HG03378 (cell line): ENCODE measurements at regions not wholly inside any gene's neighbourhood (a gene's known extent, or its start where the extent isn't known, plus 50 kb on each side); places are given as distances from the start of the nearest gene placed in this dataset.

Experiments used
- ATAC-seq: cut with Tn5 transposase; IDR thresholded peaks from one replicate; pipeline ENCODE4 v1.9.1; 2021; ENCODE audit warnings: mild to moderate bottlenecking, moderate library complexity; ENCODE audit not compliant: unreplicated experiment

- ATAC-seq: no peak
These were observed 370.6 kb upstream of the RPS6KA3 start for GRCh38 chrX:20637351-20637750.

DNA sequence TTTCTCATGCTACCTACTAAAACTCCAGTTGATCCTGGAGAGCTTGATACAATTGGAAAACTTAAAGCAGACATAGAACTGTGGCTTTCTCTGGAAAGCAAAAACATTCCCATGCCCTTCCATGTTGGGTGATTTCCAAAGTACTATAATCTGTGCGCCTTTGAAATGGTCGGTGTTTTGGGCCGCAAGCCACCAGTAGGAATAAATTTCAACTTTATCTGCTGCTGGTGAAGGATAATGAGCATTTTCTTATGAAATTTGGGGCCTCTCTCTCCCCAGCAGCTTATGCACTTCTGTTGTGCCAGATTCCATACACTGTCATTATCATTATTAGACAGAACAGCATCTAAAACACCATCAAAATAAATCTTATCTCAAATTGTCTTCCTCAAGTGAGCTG lies 366.7 kb upstream of the RPS6KA3 start:
- ATAC-seq: no peak

GRCh38 chrX:20623448-20623847 lies 356.7 kb upstream of the RPS6KA3 start:
- ATAC-seq: no peak

DNA sequence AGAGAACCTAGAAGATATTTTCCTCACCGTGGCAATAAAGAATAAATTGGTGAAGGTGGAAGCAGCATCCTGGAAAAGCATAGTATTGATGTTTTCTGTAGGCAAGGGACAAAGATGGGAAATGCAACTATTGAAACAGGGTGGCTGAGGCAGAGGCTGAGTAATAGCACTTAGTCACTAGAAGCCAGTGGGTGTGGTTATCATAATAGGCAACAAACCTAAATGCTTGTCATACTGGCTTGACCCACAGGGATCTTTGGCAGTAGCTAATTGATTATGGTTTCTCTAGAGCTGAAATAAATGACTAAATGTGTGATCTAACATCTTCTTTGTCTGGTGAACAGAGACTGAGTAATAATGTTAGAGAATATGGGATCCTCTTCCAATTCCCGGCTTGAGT lies 353.6 kb upstream of the RPS6KA3 start:
- no peak for ATAC-seq

DNA sequence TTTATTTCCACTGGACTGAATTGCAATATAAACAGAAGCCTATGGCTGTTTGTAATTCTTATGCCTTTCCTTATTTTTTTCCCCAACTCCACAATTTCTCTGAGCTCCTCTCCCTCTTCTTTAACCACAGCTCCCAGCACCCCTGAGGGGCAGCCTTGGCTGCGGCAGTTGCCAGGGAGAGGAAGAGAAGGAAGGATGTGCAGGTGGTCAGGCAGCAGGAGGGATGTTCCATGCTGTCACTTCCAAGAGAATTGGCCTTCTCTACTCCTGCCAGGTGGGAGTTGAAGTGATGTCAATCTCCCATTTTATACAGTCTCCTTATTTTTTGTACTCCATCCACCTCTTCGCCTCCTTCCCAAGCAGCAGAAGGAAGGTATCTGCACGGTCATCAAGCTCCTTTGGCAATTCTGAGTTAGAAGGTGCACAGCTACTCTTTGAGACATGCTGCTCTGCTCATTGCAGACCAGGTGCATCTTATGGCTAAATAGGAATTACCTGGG lies 343.3 kb upstream of the RPS6KA3 start:
- no peak for ATAC-seq

- ATAC-seq: no peak
These were observed 340.1 kb upstream of the RPS6KA3 start for GRCh38 chrX:20606831-20607230.

DNA sequence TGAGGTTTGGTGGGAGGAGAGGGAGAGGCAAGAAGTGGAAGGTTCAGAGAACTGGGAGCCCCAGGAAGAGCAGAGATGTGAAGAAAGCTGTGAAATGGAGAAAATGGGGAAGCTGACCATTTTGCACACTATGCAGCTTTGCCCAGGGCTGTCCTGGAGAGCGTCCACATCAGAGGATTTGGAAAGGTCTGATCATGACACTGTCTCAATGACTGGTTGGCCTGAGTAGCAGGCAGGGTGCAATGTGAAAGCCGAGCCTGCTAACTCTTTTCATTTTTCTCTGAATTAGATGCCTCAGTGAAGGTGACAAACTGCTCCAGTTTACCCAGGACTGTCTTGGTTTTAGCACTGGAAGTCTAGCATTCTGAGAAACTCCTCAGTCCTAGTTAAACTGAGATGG lies 330.1 kb upstream of the RPS6KA3 start:
- ATAC-seq: no peak

GRCh38 chrX:20595928-20596575 lies 329.3 kb upstream of the RPS6KA3 start:
- ATAC-seq: peak; percentile 54

- no peak for ATAC-seq
These were observed 328.3 kb upstream of the RPS6KA3 start for GRCh38 chrX:20594985-20595384.

GRCh38 chrX:20593836-20594235 lies 327.1 kb upstream of the RPS6KA3 start:
- ATAC-seq: no peak

- ATAC-seq: no peak
These were observed 326.7 kb upstream of the RPS6KA3 start for GRCh38 chrX:20593402-20593801.

- ATAC-seq: no peak
These were observed 324.5 kb upstream of the RPS6KA3 start for GRCh38 chrX:20591246-20591645.

DNA sequence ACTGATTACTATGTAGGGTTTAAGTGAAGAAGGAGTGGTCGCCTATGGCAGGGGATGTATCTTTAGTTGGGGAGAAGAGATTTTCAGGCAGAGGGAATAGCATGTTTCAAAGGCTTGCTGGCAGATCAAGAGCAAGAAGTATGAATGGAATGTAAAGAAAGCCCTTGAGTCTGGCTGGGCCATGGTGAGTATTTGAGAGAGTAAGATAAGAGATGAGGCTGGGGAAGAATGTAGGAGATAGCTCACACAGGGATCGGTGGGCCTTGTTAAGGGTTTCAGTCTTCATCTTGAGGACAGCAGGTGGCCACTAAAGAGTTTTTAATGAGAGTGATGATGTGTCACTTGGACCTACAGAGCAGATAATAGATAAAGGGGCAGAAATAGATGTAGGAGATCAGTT lies 319.1 kb upstream of the RPS6KA3 start:
- no peak for ATAC-seq

DNA sequence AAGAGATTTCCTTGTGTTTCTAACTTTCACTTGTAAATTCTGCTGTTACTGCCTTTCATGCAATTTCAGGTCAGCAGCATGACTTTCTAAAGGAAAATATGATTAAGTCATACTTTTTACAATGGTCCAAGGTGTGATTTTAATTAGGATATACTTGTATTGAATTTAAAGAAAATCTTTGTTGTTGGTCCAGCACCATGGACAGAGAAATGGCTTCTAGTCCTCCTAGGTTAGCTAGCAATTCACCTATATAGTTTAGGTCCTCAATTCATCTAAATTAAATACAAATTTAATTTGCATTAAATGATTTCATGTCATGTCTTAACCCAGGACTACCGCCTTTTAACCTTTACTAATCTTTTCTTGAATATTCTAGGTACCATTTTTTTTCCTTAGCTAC lies 304.9 kb upstream of the RPS6KA3 start:
- ATAC-seq: no peak

DNA sequence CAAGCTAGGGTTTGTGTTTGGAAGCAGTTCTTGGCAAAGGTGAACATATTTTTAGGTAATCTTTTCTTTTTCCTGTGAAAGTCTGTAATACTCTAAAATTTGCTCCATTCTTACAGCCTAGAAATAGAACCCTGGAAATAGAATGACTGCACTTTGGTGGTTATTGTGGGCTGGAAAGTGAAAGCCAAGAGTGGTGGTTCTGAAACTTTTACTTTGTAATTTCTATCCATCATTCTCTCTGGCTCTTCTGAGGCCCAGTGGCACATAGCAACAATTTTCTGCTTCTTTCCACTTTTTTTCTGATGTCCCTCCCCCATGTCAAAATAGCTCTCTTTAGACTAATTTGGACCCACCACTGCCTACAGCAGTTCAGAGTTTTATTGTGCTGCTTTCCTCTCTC lies 300.4 kb upstream of the RPS6KA3 start:
- ATAC-seq: no peak

DNA sequence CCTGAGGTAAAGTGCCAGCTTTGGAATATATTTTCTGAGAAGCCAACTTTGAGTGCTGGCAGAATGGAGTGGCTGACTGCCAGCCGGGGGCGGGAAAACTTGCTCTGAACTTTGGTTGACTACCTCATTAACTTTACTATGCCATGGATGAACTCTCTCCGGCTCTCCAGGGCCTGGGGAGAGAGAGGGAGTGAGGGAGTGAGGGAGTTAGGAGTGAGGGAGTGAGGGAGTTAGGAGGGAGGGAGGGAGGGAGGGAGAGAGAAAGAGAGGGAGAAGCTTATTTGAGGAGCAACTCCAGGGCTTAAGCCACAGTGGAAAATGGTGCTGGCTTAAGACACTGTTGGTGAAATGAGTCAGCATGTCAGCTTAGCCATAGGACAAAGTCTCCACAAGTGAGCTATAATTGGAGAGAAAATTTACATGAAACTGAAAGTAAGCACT lies 280.9 kb upstream of the RPS6KA3 start:
- peak; percentile 85 for ATAC-seq

- no peak for ATAC-seq
These were observed 278.8 kb upstream of the RPS6KA3 start for GRCh38 chrX:20545538-20545937.

DNA sequence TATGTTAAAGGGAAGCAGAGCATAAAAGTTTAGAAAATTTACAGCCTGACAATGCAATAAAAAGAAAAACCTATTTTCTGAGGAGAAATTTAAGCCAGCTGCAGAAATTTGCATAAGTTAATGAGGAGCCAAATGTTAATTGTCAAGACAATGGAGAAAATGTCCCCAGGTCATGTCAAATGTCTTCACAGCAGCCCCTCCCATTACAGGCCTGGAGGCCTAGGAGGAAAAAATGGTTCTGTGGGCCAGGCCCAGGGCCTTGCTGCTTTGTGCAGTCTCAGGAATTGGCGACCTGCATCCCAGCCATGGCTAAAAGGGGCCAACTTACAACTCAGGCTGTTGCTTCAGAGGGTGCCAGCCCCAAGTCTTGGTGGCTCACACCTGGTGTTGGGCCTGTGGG lies 275.4 kb upstream of the RPS6KA3 start:
- no peak for ATAC-seq

DNA sequence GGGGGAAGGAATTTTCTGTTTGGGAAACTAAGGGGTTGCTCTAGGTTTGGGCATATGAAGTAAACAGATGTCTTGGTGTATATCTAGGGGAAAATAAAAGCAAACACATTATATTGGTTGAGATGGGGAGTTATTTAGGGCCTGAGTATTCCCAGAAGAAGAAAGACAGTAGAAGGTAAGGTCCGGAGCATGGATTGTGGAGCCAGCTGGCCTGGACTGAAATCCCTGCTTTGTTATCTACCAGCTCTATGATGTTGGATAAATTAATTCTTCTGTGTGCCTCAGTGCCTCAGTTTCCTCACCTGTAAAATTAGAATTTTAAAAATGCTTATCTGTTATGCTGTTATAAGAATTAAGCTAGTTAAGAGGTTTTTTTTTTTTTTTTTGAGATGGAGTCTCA lies 272.3 kb upstream of the RPS6KA3 start:
- no peak for ATAC-seq

- no peak for ATAC-seq
These were observed 265.0 kb upstream of the RPS6KA3 start for GRCh38 chrX:20531667-20532066.

- peak; percentile 57 for ATAC-seq
These were observed 263.8 kb upstream of the RPS6KA3 start for GRCh38 chrX:20530406-20530921.

- no peak for ATAC-seq
These were observed 263.0 kb upstream of the RPS6KA3 start for GRCh38 chrX:20529711-20530110.

GRCh38 chrX:20529301-20529700 lies 262.6 kb upstream of the RPS6KA3 start:
- no peak for ATAC-seq
